VCaP (cell line): ENCODE measurements at regions not wholly inside any gene's neighbourhood (a gene's known extent, or its start where the extent isn't known, plus 50 kb on each side); places are given as distances from the start of the nearest gene placed in this dataset.
A peak's percentile ranks its signal among the peaks of the same experiment; 100 is the strongest.

Experiments
- H3K27ac ChIP-seq: fragments of 450-650 bp; 2 replicates; pipeline ENCODE4 v1.5.1; 2017
- CTCF ChIP-seq: fragments of 450-650 bp; conservative IDR thresholded peaks from 2 replicates; pipeline ENCODE4 v1.5.1; 2017; ENCODE audit warnings: mild to moderate bottlenecking, moderate library complexity

DNA sequence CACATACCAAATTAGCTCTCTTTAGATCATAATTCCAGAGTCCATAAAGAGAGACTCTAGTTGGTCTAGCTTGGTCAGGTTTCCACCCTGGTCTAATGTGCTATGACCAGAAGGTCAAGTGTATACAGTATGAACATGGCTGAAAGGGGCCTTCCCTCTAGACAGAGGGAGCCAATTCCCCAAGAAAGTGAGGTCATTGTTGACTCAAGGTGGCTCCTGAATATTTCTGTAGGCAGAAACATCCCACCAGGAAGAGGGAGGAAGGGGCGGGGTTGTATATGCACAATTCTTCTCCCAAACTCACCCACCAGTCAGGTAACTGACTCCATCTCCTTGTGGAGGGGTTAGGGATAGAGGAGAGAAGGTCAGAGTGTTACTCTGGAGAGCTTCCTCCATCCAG is 281.8 kb upstream of the PLET1 start:
- no peak for TF ChIP-seq CTCF
- no peak overlapping the region for H3K27ac ChIP-seq

DNA sequence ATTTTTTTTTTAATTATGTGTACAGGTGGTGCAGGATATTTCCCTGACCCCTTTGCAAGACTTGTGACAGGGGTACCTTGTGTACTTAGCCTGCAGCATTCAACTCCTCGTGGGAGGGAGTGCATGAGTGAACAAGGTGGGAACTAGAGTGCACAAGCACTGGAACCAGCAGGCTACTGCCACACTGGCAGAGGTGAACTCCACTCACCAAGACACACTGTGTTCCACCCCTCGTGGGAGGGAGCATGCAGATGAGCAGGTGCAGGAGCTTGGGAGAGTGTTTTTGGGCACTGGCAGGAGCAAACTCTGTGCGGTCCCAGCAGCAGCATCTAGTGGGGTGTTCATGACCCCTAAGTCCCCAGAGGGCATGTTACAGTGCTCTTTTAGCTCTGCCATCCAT is 282.7 kb upstream of the PLET1 start:
- H3K27ac ChIP-seq = no peak overlapping the region
- TF ChIP-seq CTCF = no peak

- no peak overlapping the region for H3K27ac ChIP-seq
- TF ChIP-seq CTCF = no peak
Observed at GRCh38 chr11:112548641-112549040, 288.0 kb upstream of the PLET1 start.

DNA sequence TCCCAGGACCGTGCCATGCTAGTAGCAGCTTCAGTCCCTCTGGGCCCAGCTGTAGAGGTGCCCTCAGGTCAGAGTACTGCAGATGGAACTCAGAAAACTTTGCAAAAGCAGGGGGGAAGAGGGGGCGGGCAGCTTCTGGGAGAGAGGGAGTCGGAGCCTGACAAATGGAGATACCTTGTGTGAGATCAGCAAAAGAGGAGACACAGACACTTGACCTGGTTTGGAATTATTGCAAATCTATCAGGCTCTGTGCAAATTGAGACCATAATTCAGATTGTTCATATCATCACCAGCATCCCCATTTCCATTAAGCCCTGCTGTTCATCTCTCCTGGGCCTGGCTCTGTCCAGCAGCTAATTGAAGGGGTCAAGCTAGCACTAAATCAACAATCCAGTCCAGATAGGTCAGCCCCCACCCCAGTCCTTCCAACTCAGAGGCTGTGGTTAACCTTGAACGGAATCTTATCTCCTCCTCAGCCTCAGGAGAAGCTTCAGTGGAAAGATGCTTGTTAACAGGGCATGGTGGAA is 292.6 kb upstream of the PLET1 start:
- H3K27ac ChIP-seq = no peak overlapping the region
- TF ChIP-seq CTCF = no peak

GRCh38 chr11:112554586-112554985 is 293.9 kb upstream of the PLET1 start:
- TF ChIP-seq CTCF = no peak

GRCh38 chr11:112555491-112556364 is 295.1 kb upstream of the PLET1 start:
- no peak overlapping the region for H3K27ac ChIP-seq
- TF ChIP-seq CTCF = peak; percentile 49

More at GRCh38 chr11:112554586-112554985, 293.9 kb upstream of the PLET1 start:
- no peak overlapping the region for H3K27ac ChIP-seq

- no peak overlapping the region for H3K27ac ChIP-seq
- no peak for TF ChIP-seq CTCF
Observed at GRCh38 chr11:112558691-112559090, 298.0 kb upstream of the PLET1 start.
